Endothelial cell (in vitro differentiated cells): ENCODE measurements at regions not wholly inside any gene's neighbourhood (a gene's known extent, or its start where the extent isn't known, plus 50 kb on each side); places are given as distances from the start of the nearest gene placed in this dataset.

Source experiments
- DNase-seq: peaks from one replicate; pipeline ENCODE4 v3.0.0; 2021; ENCODE audit warnings: low spot score
- H3K27ac Mint-ChIP-seq: one replicate; pipeline ENCODE4 v1.8.0; 2021; ENCODE audit warnings: mixed read lengths, inconsistent platforms; ENCODE audit not compliant: unreplicated experiment
- H3K27me3 Mint-ChIP-seq: one replicate; pipeline ENCODE4 v1.8.0; 2021; ENCODE audit warnings: mild to moderate bottlenecking, moderate library complexity, mixed read lengths, inconsistent platforms; ENCODE audit not compliant: unreplicated experiment
- H3K36me3 Mint-ChIP-seq: one replicate; pipeline ENCODE4 v1.8.0; 2021; ENCODE audit warnings: mild to moderate bottlenecking, low read depth, mixed read lengths, inconsistent platforms; ENCODE audit not compliant: unreplicated experiment
- H3K4me1 Mint-ChIP-seq: one replicate; pipeline ENCODE4 v1.8.0; 2021; ENCODE audit warnings: mild to moderate bottlenecking, mixed read lengths, inconsistent platforms; ENCODE audit not compliant: unreplicated experiment
- H3K4me3 Mint-ChIP-seq: one replicate; pipeline ENCODE4 v1.8.0; 2021; ENCODE audit warnings: mild to moderate bottlenecking, mixed read lengths, inconsistent platforms; ENCODE audit not compliant: unreplicated experiment
- H3K9me3 Mint-ChIP-seq: one replicate; pipeline ENCODE4 v1.8.0; 2021; ENCODE audit warnings: mixed read lengths, inconsistent platforms; ENCODE audit not compliant: unreplicated experiment
- CTCF ChIP-seq: fragments of 200-600 bp; sonication (generic); IDR thresholded peaks from one replicate; pipeline ENCODE4 v1.5.0; 2021; ENCODE audit warnings: antibody characterized with exemption; ENCODE audit not compliant: unreplicated experiment

- H3K36me3 Mint-ChIP-seq, result no peaks in the 10 kb centered on the region
- peaks cover 2% of the 10 kb centered on the region for H3K27me3 Mint-ChIP-seq
These were observed 291.4 kb upstream of the IGFBP7 start for GRCh38 chr4:57401586-57401985.

GRCh38 chr4:57378766-57379165 lies 268.6 kb upstream of the IGFBP7 start:
- H3K4me1 Mint-ChIP-seq, result no peaks in the 10 kb centered on the region
- no peaks in the 10 kb centered on the region for H3K9me3 Mint-ChIP-seq
- no peak for TF ChIP-seq CTCF

More at GRCh38 chr4:57401586-57401985, 291.4 kb upstream of the IGFBP7 start:
- no peak overlapping the region for H3K27ac Mint-ChIP-seq
- TF ChIP-seq CTCF, result no peak
- peaks cover 9% of the 10 kb centered on the region for H3K4me1 Mint-ChIP-seq
- DNase-seq, result no peak
- no peak overlapping the region for H3K4me3 Mint-ChIP-seq
- no peaks in the 10 kb centered on the region for H3K9me3 Mint-ChIP-seq

GRCh38 chr4:57374866-57375595 lies 264.8 kb upstream of the IGFBP7 start:
- DNase-seq, result no peak
- peaks cover 3% of the 10 kb centered on the region for H3K36me3 Mint-ChIP-seq
- no peak overlapping the region for H3K27ac Mint-ChIP-seq

More at GRCh38 chr4:57378766-57379165, 268.6 kb upstream of the IGFBP7 start:
- Mint-ChIP-seq H3K4me3 (no peak overlapping the region), H3K27ac (no peak overlapping the region), H3K36me3 (peaks cover 3% of the 10 kb centered on the region), H3K27me3 (no peaks in the 10 kb centered on the region)
- DNase-seq, result no peak

GRCh38 chr4:57373991-57374390 lies 263.8 kb upstream of the IGFBP7 start:
- TF ChIP-seq CTCF, result no peak
- Mint-ChIP-seq H3K4me3 (no peak overlapping the region), H3K9me3 (no peaks in the 10 kb centered on the region), H3K4me1 (peaks cover 9% of the 10 kb centered on the region), H3K36me3 (peaks cover 3% of the 10 kb centered on the region), H3K27me3 (peaks cover 6% of the 10 kb centered on the region), H3K27ac (no peak overlapping the region)
- DNase-seq, result no peak

More at GRCh38 chr4:57374866-57375595, 264.8 kb upstream of the IGFBP7 start:
- Mint-ChIP-seq H3K9me3 (no peaks in the 10 kb centered on the region), H3K27me3 (peaks cover 6% of the 10 kb centered on the region), H3K4me1 (peaks cover 9% of the 10 kb centered on the region), H3K4me3 (no peak overlapping the region)
- no peak for TF ChIP-seq CTCF

- Mint-ChIP-seq H3K27me3 (peaks cover 6% of the 10 kb centered on the region), H3K36me3 (peaks cover 3% of the 10 kb centered on the region), H3K9me3 (no peaks in the 10 kb centered on the region), H3K4me1 (peaks cover 9% of the 10 kb centered on the region), H3K27ac (no peak overlapping the region), H3K4me3 (no peak overlapping the region)
- TF ChIP-seq CTCF, result no peak
- no peak for DNase-seq
These were observed 261.5 kb upstream of the IGFBP7 start for GRCh38 chr4:57371671-57372070.
